ENCODE measurements at regions not wholly inside any gene's neighbourhood (a gene's known extent, or its start where the extent isn't known, plus 50 kb on each side); places are given as distances from the start of the nearest gene placed in this dataset.

- H3K4me3 ChIP-seq (ENCODE audit: low read depth, low read length): no peak overlapping the region
- TF ChIP-seq, protein P1, sequence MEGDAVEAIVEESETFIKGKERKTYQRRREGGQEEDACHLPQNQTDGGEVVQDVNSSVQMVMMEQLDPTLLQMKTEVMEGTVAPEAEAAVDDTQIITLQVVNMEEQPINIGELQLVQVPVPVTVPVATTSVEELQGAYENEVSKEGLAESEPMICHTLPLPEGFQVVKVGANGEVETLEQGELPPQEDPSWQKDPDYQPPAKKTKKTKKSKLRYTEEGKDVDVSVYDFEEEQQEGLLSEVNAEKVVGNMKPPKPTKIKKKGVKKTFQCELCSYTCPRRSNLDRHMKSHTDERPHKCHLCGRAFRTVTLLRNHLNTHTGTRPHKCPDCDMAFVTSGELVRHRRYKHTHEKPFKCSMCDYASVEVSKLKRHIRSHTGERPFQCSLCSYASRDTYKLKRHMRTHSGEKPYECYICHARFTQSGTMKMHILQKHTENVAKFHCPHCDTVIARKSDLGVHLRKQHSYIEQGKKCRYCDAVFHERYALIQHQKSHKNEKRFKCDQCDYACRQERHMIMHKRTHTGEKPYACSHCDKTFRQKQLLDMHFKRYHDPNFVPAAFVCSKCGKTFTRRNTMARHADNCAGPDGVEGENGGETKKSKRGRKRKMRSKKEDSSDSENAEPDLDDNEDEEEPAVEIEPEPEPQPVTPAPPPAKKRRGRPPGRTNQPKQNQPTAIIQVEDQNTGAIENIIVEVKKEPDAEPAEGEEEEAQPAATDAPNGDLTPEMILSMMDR (IDR thresholded peaks at IDR 0.05; ENCODE audit: insufficient read depth, low read length): no peak
- no peak for DNase-seq (ENCODE audit: low read depth)
Measured at GRCh38 chr22:25492841-25493734, 71.4 kb upstream of the GRK3 start.

GRCh38 chr22:25493794-25494193 is 70.7 kb upstream of the GRK3 start:
- H3K4me3 ChIP-seq (ENCODE audit: low read depth, low read length): no peak overlapping the region
- TF ChIP-seq, protein P1 (IDR thresholded peaks at IDR 0.05; ENCODE audit: insufficient read depth, low read length): no peak
- DNase-seq (ENCODE audit: low read depth): no peak

DNA sequence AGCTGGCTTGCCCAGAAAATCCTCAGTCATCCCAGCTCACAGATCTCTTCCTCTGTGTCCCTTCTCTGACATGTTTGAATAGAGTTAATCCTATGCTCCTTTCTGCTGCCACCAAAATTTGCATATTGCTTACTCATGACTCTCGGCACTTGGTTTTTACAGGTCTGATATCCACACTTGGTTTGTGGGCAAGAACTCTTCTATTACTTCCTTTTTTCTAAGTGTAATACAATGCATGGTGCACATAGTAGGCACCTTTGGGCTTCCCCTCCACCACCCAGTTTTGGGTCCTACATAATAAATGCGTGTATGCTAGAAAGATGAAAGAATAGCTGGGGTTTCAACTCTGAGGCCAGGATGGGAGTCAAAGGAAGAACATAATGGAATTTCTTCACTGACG is 69.7 kb upstream of the GRK3 start:
- H3K4me3 ChIP-seq (ENCODE audit: low read depth, low read length): no peak overlapping the region
- TF ChIP-seq, protein P1 (IDR thresholded peaks at IDR 0.05; ENCODE audit: insufficient read depth, low read length): no peak
- DNase-seq (ENCODE audit: low read depth): no peak

DNA sequence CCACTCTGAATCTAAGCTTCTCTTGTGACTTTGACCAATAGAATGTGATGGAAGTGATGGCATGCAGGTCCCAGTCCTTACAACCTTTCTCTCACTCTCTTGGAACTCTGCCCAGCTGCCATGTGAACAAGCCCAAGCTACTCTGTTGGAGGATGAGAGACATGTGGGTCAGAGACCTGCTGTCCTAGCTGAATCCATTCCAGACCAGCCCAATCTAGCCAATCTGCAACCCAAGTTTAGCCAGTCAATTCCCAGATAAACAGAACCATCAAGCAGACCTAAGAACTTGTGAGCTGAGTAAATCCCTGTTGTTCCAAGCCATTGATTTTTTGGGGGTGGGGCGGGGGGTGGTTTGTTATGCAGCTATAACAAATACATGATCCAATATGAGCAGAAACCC is 69.2 kb upstream of the GRK3 start:
- TF ChIP-seq, protein P1 (IDR thresholded peaks at IDR 0.05; ENCODE audit: insufficient read depth, low read length): no peak
- no peak overlapping the region for H3K4me3 ChIP-seq (ENCODE audit: low read depth, low read length)
- DNase-seq (ENCODE audit: low read depth): no peak

- TF ChIP-seq, protein P1 (IDR thresholded peaks at IDR 0.05; ENCODE audit: insufficient read depth, low read length): no peak
- no peak for DNase-seq (ENCODE audit: low read depth)
- H3K4me3 ChIP-seq (ENCODE audit: low read depth, low read length): no peak overlapping the region
Measured at GRCh38 chr22:25496396-25497064, 67.9 kb upstream of the GRK3 start.

DNA sequence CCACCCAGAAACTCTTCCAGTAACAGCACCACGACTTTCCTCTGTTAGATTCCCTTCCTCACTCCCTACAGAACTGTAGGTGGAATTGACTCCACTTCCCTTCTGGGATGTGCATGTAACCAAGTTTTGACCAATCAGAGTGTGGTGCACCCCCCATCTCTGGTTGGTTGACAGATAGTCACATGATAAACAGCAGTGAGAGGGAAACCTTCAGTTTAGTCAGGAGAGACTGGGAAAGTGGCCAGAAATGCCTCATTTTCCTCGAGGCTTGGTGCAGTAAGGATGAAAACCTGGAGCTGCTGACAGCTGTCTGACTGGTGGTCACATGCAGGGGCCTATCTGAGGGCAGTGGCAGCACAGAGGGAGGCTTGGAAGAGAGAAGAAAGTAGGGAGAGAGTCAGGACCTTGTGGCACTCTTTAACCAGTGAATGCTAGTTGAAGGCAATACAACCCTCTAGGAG is 67.3 kb upstream of the GRK3 start:
- TF ChIP-seq, protein P1 (IDR thresholded peaks at IDR 0.05; ENCODE audit: insufficient read depth, low read length): no peak
- no peak overlapping the region for H3K4me3 ChIP-seq (ENCODE audit: low read depth, low read length)
- peak; percentile 23 for DNase-seq (ENCODE audit: low read depth)
